Retinal pigment epithelial cell (primary cell): ENCODE measurements at regions not wholly inside any gene's neighbourhood (a gene's known extent, or its start where the extent isn't known, plus 50 kb on each side); places are given as distances from the start of the nearest gene placed in this dataset.

Experiments
- DNase-seq: peaks from one replicate; pipeline ENCODE4 v3.0.0-alpha.2; 2010; ENCODE audit warnings: low read depth
- H3K4me3 ChIP-seq: 2 replicates; pipeline ENCODE4 v1.5.1; 2011; ENCODE audit warnings: mild to moderate bottlenecking, low read length, control low read depth, moderate library complexity
- TF ChIP-seq, protein P1 (sequence below): conservative IDR thresholded peaks from 2 replicates; pipeline ENCODE4 v1.5.1; 2011; ENCODE audit warnings: low read depth, low read length, control low read depth, inconsistent platforms

- DNase-seq = no peak
- H3K4me3 ChIP-seq = no peak overlapping the region
- TF ChIP-seq, protein P1, sequence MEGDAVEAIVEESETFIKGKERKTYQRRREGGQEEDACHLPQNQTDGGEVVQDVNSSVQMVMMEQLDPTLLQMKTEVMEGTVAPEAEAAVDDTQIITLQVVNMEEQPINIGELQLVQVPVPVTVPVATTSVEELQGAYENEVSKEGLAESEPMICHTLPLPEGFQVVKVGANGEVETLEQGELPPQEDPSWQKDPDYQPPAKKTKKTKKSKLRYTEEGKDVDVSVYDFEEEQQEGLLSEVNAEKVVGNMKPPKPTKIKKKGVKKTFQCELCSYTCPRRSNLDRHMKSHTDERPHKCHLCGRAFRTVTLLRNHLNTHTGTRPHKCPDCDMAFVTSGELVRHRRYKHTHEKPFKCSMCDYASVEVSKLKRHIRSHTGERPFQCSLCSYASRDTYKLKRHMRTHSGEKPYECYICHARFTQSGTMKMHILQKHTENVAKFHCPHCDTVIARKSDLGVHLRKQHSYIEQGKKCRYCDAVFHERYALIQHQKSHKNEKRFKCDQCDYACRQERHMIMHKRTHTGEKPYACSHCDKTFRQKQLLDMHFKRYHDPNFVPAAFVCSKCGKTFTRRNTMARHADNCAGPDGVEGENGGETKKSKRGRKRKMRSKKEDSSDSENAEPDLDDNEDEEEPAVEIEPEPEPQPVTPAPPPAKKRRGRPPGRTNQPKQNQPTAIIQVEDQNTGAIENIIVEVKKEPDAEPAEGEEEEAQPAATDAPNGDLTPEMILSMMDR = no peak
Measured at GRCh38 chr12:62106547-62107185, 153.5 kb upstream of the USP15 start.

- TF ChIP-seq, protein P1 = no peak
- DNase-seq = no peak
- H3K4me3 ChIP-seq = no peak overlapping the region
Measured at GRCh38 chr12:62113366-62114011, 146.7 kb upstream of the USP15 start.

- TF ChIP-seq, protein P1 = no peak
- H3K4me3 ChIP-seq = no peak overlapping the region
- DNase-seq = no peak
Measured at GRCh38 chr12:62116986-62117385, 143.2 kb upstream of the USP15 start.

- no peak overlapping the region for H3K4me3 ChIP-seq
- no peak for DNase-seq
- TF ChIP-seq, protein P1 = peak; percentile 93
Measured at GRCh38 chr12:62123721-62124203, 136.4 kb upstream of the USP15 start.

- no peak for DNase-seq
- TF ChIP-seq, protein P1 = no peak
- no peak overlapping the region for H3K4me3 ChIP-seq
Measured at GRCh38 chr12:62127516-62127915, 132.7 kb upstream of the USP15 start.

GRCh38 chr12:62128175-62128975, 131.8 kb upstream of the USP15 start:
- TF ChIP-seq, protein P1 = no peak
- DNase-seq = peak; percentile 35

More at GRCh38 chr12:62128175-62128975, 131.8 kb upstream of the USP15 start:
- H3K4me3 ChIP-seq = no peak overlapping the region
